A204.1 (cell line): ENCODE measurements at regions not wholly inside any gene's neighbourhood (a gene's known extent, or its start where the extent isn't known, plus 50 kb on each side); places are given as distances from the start of the nearest gene placed in this dataset.

ENCODE experiments used
- FAIRE-seq: peaks from 2 replicates; lab custom pipeline; 2012; peaks lifted over from hg19 to GRCh38; lab: Jason Lieb, UNC

GRCh38 chr12:58190618-58191017, 249.3 kb downstream of the ATP23 start:
- no peak for FAIRE-seq

GRCh38 chr12:58196971-58197370, 255.6 kb downstream of the ATP23 start:
- no peak for FAIRE-seq

- no peak for FAIRE-seq
These were observed 261.8 kb downstream of the ATP23 start for GRCh38 chr12:58202933-58203718.

- FAIRE-seq = no peak
These were observed 262.7 kb downstream of the ATP23 start for GRCh38 chr12:58204071-58204470.

GRCh38 chr12:58206876-58207275, 265.5 kb downstream of the ATP23 start:
- FAIRE-seq = no peak

- no peak for FAIRE-seq
These were observed 269.8 kb downstream of the ATP23 start for GRCh38 chr12:58211211-58211610.

GRCh38 chr12:58217130-58217529, 275.8 kb downstream of the ATP23 start:
- FAIRE-seq = no peak

GRCh38 chr12:58224536-58225105, 283.3 kb downstream of the ATP23 start:
- no peak for FAIRE-seq

GRCh38 chr12:58225203-58225877, 284.0 kb downstream of the ATP23 start:
- FAIRE-seq = no peak

- no peak for FAIRE-seq
These were observed 292.5 kb downstream of the ATP23 start for GRCh38 chr12:58233886-58234285.

- FAIRE-seq = no peak
These were observed 297.0 kb downstream of the ATP23 start for GRCh38 chr12:58238411-58238810.

GRCh38 chr12:58241099-58241498, 299.7 kb downstream of the ATP23 start:
- no peak for FAIRE-seq

GRCh38 chr12:58242796-58243630, 301.6 kb downstream of the ATP23 start:
- FAIRE-seq = no peak

GRCh38 chr12:58247633-58248032, 306.3 kb downstream of the ATP23 start:
- no peak for FAIRE-seq

GRCh38 chr12:58248599-58248998, 307.2 kb downstream of the ATP23 start:
- no peak for FAIRE-seq

- no peak for FAIRE-seq
These were observed 308.2 kb downstream of the ATP23 start for GRCh38 chr12:58249610-58250009.

GRCh38 chr12:58250077-58250476, 308.7 kb downstream of the ATP23 start:
- no peak for FAIRE-seq

GRCh38 chr12:58252914-58253313, 311.5 kb downstream of the ATP23 start:
- no peak for FAIRE-seq

- no peak for FAIRE-seq
These were observed 312.3 kb downstream of the ATP23 start for GRCh38 chr12:58253663-58254062.

GRCh38 chr12:58254463-58255100, 313.2 kb downstream of the ATP23 start:
- FAIRE-seq = no peak

GRCh38 chr12:58262796-58263195, 321.4 kb downstream of the ATP23 start:
- FAIRE-seq = no peak

- FAIRE-seq = no peak
These were observed 322.4 kb downstream of the ATP23 start for GRCh38 chr12:58263816-58264215.
